ENCODE measurements at regions not wholly inside any gene's neighbourhood (a gene's known extent, or its start where the extent isn't known, plus 50 kb on each side); places are given as distances from the start of the nearest gene placed in this dataset.

DNA sequence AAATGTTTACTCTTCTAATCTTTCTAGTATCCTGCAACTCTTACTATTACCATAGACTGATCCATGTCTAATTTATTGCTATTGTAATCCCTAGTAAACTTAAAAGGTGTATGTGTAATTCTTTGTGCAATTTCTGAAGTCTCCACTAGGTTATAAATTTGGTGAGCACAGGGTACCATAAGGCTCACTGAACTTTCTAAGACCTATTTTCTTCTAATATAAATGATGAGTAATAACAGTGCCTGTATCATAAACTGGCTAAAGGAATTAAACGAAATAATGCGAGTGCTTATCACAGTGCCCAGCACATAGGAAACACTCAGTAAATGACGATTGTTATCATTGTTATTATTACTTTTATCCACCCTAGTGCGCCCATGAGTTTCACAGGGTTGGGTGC is 119.1 kb downstream of the KLF12 start:
- H3K27ac ChIP-seq (ENCODE audit: low read depth, low read length): no peak overlapping the region
- 94 to 95% (median 94%) methylated on average over 4 of the region's 4 CpGs for WGBS, 3 donors

DNA sequence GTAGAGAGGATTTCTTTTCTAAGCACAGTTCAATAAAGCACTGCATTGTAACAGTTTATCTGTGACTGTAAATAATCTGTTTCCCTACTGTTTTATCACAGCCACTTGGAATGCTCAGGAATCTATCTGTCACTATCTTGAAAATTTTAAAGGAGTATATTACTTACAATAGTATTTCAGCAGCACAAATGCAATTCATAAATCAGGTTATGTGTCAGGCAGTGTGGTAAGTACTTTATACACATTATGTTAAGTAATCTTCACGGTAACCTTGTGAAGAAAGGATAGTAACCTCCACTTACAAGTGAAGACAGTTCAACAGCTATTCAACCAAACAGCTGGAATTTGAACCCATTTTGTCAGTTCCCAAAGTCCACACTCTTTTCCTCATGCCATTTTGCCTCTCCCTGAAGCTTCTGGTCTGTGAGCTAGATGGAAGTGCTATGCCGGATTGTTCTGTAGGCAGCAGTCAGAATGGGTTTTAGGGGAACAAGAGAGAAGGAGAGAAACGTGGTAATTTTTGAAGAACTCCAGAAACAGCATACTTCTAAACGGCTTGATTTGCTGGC is 125.0 kb downstream of the KLF12 start:
- H3K27ac ChIP-seq (ENCODE audit: low read depth, low read length): no peak overlapping the region
- 79 to 86% (median 85%) methylated on average over 4 of the region's 4 CpGs for WGBS, 3 donors

DNA sequence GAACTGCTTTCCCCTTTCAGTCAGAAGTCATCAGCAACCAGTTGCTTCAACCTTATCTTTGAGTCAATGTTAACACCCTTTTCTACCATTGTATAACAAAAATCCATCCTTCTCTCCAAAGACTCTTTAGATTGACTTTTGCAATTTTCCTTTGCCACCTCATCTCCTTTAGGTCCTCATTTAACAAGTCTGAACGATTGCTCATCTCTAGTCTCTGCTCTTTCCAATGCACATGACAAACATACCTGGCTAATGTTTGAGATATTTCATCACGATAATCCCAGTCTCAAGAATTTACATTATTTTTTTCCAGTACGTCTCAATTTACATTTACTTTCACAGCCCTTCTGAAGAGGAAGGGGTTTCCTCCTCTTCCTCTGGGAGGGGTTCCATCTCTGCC is 127.5 kb downstream of the KLF12 start:
- WGBS, 3 donors: 80 to 95% (median 95%) methylated on average over 3 of the region's 3 CpGs
- no peak overlapping the region for H3K27ac ChIP-seq (ENCODE audit: low read depth, low read length)

DNA sequence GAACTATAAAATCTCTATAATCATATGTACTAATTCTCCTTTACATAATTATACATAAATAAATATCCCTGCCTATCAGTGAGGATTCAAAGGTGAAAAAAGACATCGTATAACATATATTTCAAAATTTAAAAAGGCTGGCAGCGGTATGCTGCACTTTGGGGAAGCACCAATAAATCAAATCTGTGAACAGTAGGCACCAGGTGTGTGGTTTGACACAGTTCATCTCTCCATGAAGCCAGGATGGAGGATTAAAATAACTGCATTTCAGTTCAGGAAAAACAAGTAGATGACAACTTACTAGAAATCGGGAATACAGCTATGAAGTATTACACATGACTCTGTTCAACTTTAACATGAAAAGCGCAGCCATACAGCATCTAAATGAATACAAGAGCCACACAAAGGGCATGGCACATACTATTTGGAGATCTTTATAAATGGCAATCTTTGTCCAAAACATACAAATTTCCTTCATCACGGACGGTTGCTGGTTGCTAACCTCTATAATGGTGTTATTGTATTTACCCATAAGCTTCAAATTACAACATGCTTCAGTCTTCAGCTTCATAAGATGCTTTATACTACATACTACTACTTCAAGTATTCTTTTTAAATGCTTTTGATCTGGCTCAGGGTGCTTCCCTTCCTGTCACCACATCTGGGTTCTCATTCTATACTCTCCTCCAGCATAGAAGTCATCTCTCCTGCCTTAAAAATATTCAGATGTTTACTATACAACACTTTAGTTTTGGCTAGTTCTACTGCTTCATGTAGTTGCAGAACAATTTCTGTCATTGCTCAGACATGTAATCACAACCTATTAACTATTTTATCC is 128.7 kb downstream of the KLF12 start:
- H3K27ac ChIP-seq (ENCODE audit: low read depth, low read length): no peak overlapping the region
- 91 to 93% (median 93%) methylated on average over 6 of the region's 6 CpGs for WGBS, 3 donors

DNA sequence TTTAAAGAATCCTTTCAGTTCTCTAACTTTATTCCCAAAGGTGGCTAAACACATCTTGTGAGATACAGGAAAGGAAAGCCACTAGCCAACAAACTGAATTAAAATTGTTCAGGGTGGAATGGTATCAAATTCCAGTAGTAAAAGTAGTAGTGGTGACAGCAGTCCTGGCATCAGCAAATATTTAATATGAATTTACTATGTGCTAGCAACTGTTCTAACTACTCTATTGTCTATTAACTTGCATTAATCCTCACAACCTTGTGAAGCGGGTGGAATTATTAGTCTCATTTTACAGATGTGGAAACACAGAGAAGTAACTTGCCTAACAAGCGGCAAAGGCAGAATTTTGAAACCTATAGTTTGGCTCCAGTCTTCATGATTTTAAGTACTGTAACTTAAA is 130.1 kb downstream of the KLF12 start:
- H3K27ac ChIP-seq (ENCODE audit: low read depth, low read length): no peak overlapping the region
- 92 to 93% (median 93%) methylated on average over 2 of the region's 2 CpGs for WGBS, 3 donors

DNA sequence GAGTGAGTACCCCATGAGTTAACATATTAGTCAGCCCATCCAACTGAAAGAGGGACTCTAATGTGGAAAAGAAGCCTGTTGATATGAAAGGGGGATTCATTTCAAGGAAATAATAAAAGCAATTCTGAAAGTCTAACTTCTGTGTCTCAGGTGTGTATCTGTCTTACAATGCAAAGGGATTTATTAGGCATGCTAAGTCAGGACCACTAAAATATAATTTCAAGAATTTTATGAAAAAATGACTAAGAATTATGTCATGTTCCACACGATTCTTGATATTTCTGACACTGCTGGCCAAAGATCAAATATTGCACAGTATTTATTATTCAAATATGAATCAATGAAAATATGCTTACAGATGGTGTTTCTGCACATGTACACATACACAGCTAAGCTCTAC is 130.8 kb downstream of the KLF12 start:
- 31 to 68% (median 54%) methylated on average over 1 of the region's 1 CpG for WGBS, 3 donors
- no peak overlapping the region for H3K27ac ChIP-seq (ENCODE audit: low read depth, low read length)

DNA sequence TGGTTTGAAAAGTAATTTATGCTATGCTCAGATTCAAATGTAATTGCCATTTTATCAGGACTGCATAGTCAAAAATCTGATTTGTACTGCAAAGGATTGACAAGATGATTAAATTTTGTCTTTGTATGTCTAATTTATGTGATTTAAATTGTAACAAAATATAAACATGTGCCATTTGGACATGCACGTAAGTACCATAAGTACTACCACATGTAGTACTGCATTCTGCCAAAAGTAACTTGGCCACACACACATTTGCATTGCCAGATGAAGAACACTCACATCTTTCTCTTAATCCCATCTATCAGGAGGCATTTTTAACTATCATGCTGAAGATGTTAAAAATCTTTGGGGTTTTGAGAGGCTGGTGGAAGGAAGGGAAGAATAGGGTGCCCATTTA is 133.3 kb downstream of the KLF12 start:
- H3K27ac ChIP-seq (ENCODE audit: low read depth, low read length): no peak overlapping the region
- 79 to 83% (median 81%) methylated on average over 1 of the region's 1 CpG for WGBS, 3 donors

DNA sequence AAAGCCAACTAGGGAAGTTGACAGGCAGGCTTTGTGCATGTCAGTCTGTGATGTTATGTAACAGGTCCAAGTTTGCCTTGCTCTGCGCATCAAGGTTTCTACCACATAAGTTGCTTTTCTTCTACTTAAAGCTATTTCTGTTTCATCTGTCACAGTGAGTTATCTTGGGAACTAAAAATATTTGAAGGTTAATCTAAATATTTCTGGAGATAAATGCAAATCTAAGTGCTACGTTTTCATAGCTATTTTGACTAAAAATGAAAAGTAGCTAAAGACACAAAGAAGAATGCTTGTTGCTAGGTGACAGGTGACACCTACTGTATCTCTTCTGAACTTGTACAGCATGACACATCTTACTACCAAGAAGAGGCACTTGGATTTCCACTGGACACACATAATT is 135.6 kb downstream of the KLF12 start:
- WGBS, 3 donors: 76 to 89% (median 84%) methylated on average over 2 of the region's 2 CpGs
- no peak overlapping the region for H3K27ac ChIP-seq (ENCODE audit: low read depth, low read length)

DNA sequence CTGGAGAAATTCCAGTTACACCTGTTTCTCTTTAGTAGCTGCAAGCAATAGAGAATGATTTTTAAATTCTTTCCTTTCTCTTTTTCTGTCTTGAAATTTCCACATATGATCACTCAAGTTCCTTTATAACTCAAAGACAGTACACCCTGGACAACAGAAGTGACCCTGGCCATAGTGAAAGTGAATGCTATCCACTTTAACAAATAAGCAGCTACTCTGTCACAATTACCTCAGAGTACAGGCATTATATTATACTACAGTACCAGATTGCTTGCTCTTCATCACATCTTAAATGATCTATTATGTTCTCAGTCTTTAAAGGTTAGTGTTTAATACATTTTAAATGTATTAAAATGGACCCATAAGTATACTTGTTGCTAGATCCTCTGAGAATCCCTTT is 136.2 kb downstream of the KLF12 start:
- H3K27ac ChIP-seq (ENCODE audit: low read depth, low read length): no peak overlapping the region

DNA sequence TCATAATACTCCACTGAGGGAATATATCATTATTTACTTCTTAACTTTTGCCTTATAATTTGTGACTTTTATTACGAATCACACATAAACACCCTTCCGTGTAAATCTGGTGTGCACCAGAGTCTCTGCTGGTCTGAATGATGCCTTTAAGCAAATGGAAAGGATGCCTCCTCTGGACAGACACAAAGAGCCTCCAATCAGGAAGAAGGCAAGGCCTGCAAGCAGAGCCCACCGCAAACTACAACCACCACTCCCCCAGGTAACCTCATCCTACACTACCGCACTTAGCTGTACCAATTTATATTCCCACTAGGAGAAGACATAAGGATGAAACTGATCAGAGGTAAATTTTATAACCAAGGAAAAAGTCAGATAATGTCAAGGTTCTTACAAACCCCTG is 137.6 kb downstream of the KLF12 start:
- 96 to 97% (median 97%) methylated on average over 4 of the region's 4 CpGs for WGBS, 3 donors

DNA sequence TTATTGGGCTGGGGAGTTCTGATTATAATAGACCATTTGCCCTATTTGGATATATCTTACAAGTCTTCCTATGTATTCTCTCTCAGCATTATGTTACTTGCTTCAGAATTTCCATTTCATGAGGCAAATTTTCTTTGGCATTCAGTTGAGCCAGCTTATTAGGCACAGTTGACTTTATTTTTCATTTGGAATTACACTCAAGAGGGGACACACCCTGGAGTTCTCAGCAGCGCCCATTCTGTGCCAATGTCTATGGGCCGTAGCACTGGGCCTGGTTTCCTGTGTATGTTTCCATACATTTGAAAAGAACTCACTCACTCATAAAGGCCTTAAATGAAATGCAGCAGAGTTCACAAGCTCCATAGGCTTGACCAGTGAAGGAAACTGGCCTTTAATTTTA is 138.5 kb downstream of the KLF12 start:
- no peak overlapping the region for H3K27ac ChIP-seq (ENCODE audit: low read depth, low read length)
- 81 to 92% (median 84%) methylated on average over 2 of the region's 2 CpGs for WGBS, 3 donors

More for the DNA sequence above, 137.6 kb downstream of the KLF12 start:
- no peak overlapping the region for H3K27ac ChIP-seq (ENCODE audit: low read depth, low read length)

DNA sequence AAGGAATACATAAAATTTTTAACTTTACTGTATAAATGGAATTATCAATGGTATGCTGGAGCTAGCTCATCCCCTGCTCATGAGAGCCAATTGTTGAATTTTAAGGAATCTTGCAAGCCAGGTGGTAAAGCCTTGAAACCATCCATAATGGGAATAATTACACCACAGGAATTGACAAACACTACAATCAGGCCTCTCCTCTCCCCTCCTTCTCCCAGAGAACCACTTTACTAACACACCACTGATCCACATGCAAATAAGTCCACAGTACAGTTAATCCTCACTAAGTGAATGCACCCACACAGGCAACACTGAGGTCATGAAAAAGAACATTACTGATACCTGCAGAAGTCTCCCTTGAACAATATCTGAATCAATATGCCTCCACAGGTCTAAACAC is 140.5 kb downstream of the KLF12 start:
- no peak overlapping the region for H3K27ac ChIP-seq (ENCODE audit: low read depth, low read length)

DNA sequence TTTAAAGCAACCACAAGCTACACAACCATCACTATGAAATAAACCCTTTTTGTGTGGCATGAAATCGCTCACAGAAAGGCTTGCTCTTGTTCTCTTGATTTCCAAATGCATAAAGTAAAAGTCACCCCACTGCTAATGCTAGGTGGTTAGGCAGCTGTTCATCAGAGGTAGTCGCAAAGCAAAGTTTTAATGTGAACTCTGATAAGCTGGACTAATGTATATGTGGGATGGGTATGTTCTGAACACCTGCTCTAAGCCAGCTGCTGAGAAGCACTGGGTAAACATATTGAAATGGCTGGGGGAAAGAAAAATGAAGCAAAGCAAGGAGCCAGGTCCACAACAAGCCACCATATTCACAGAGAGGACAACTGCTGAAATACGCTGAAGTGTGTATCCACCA is 142.3 kb downstream of the KLF12 start:
- 85 to 93% (median 92%) methylated on average over 3 of the region's 3 CpGs for WGBS, 3 donors
- no peak overlapping the region for H3K27ac ChIP-seq (ENCODE audit: low read depth, low read length)

DNA sequence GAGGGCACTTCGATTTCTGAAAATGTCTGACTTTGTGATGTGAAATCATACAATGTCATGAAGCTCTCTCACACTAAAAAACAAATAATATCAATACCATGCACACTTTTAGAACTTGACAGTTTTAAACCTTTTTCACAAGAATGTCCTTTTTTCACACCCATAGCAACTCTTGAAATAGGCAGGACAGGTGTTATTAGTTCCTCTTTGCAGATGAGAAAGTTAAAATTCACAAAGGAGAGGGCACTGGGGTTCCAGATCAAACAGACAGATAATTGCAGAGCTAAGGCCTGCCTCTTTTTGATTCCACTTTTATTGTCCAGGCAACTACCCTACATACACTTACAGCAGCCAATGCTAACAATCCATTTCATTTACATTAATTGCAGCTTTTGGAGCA is 142.8 kb downstream of the KLF12 start:
- WGBS, 3 donors: 92 to 97% (median 95%) methylated on average over 1 of the region's 1 CpG
- no peak overlapping the region for H3K27ac ChIP-seq (ENCODE audit: low read depth, low read length)

DNA sequence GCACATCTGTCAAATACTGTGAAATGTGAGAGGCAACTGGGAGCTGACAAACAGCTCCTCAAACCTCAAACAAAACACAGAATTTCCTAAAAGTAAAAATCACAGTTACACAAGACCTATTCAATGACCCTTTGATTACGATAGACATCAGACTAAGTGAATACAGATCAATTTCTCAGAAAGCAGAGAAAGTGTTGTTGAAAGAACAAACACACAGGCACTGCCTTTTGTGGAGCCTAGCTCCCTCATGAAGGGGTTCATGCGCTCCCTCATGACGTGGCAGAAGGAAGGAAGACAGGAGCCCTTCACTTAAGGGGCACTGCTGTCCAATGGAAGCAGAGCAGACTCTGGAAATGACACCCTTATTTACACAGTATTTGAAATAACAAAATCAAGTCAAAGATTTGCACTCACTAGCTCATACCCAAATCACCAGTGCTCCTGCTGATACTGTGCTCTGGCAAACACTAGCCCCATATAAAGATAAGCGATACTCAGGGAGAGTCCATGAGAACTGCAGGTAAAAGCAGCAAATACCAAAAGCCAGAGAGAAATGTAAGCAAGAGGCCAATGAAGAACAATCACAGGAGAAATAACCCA is 144.9 kb downstream of the KLF12 start:
- 72 to 96% (median 93%) methylated on average over 4 of the region's 4 CpGs for WGBS, 3 donors

DNA sequence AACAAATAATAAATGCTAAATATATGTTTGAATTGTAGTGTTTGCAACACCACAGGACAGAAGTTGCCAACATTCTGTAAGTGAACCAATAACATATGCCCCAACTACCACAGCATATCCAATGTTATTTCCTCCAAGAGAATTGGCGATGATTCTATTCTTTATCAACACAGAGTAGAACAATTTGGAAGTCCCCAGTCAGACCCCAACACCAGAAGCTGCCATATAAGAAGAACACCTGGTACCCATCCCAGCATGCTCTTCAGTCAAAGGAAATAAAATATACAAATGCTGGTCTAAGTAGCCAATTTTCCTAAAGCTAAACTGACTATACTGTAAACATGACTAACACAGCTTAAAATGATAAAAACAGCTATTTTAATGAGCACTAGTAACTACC is 145.7 kb downstream of the KLF12 start:
- WGBS, 3 donors: 93 to 97% (median 96%) methylated on average over 1 of the region's 1 CpG
- H3K27ac ChIP-seq (ENCODE audit: low read depth, low read length): no peak overlapping the region

More for the DNA sequence above, 144.9 kb downstream of the KLF12 start:
- H3K27ac ChIP-seq (ENCODE audit: low read depth, low read length): no peak overlapping the region

DNA sequence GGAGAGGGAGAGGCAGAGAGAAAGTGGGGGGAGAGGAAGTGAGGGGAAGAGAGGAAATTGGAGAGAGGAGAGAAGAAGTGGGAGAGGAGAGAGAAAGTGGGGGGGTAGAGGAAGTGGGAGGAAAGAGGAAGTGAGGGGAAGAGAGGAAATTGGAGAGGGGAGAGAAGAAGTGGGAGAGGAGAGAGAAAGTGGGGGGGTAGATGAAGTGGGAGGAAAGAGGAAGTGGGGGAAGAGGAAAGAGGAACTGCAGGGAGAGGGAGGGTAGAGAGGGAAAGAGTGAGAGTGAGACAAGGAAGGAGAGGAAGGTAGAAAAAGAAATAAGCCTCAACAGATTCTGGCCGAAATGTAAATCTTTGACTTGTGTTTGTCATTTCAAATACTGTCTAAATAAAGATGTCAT is 146.6 kb downstream of the KLF12 start:
- 94 to 100% (median 100%) methylated on average over 1 of the region's 1 CpG for WGBS, 3 donors
- no peak overlapping the region for H3K27ac ChIP-seq (ENCODE audit: low read depth, low read length)

DNA sequence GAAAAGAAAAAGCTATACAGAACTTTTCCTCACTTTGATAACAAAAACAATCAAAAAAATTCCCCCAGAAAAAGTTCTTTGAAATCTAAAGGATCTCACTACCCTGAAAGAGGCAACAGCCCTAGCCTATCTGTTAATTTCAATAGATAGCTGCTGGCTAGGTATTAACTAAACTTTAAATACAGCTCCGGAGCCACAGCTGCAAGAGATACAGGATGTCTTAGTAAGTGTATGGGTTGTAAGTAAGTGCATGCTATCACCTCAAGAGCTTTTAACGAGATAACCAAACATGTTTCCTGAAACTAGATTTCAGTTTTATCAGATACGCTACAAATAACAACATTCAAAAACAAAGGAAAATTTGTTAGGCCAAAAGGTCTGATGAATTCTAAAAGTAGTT is 148.4 kb downstream of the KLF12 start:
- no peak overlapping the region for H3K27ac ChIP-seq (ENCODE audit: low read depth, low read length)
- WGBS, 3 donors: 68 to 74% (median 74%) methylated on average over 3 of the region's 3 CpGs

DNA sequence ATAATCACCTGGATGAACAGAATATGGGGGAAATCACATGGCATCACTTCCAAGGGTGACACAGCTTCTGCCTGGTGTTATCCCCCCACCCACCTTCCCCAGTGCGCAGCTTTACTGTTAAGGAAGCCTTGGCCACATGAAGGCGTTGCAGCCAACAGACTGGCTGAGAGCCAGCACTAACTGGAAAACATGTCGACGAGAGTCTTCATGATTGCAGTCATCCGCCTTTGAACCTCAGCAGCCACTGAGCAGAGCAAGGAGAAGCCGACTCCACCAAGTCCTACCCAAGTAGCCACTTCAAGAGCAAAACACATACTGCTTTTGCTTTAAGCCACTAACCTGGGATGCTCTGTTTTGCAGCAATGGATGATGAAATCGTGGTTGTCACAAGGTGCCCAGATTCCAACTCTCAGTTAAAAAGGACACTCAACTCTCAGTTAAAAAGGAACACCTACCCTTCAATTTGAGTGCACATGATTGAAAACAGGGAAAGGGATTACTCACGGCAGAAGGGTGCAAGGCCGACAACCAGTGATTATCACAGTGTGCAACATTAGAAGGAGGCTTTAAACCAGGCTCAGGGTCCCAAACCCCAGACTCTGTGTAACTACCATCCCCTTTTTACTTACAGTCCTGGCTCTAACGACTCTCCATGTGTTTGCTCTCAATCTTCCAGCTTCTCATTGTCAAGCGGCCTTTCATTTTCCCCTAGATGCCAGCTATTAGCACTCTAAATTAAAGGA is 149.1 kb downstream of the KLF12 start:
- WGBS, 3 donors: 81 to 89% (median 86%) methylated on average over 11 of the region's 11 CpGs
- H3K27ac ChIP-seq (ENCODE audit: low read depth, low read length): no peak overlapping the region

All from adipose tissue (tissue), 3 donors.